GM19467 (cell line): ENCODE measurements at regions not wholly inside any gene's neighbourhood (a gene's known extent, or its start where the extent isn't known, plus 50 kb on each side); places are given as distances from the start of the nearest gene placed in this dataset.

Experiments
- ATAC-seq: cut with Tn5 transposase; IDR thresholded peaks from one replicate; pipeline ENCODE4 v1.9.1; 2021; ENCODE audit warnings: mild to moderate bottlenecking, moderate library complexity; ENCODE audit not compliant: unreplicated experiment

DNA sequence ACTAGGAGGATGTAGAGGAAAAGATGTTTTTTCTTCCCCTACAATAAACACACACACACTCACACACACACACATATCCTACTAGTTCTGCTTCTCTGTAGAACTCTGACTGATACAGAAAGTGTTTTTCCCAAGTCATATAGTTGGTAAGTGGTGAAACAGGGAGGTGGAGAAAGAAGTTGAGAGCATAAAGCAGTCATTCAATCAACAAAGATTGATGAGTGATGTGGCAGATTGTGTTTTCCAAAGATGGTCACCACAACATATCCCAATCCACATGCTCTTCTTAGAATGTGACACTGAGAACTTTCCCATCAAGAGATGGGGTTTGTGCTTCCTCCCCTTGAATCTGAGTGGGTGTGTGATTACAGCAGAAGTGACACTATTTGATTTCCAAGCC is 123.4 kb upstream of the ATP6AP2 start:
- no peak for ATAC-seq

DNA sequence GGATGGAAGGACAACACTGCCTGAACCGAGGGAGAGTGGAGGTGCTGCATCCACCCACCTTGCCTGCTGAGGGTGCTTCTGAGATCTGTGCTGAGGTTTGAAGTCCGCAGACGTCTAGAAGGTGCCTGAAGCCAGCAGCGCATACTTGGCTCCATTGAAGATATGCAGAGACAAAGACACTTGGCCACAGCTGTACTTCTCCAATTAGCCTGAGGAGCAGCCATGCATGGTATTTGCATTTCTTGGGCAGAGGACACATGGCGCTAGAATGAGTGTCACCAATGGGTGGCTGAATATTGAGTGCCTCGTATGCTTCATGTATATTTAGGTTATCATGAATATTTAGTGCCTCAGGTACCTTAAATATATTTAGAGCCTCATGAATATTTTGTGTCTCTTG is 128.7 kb upstream of the ATP6AP2 start:
- ATAC-seq: no peak

DNA sequence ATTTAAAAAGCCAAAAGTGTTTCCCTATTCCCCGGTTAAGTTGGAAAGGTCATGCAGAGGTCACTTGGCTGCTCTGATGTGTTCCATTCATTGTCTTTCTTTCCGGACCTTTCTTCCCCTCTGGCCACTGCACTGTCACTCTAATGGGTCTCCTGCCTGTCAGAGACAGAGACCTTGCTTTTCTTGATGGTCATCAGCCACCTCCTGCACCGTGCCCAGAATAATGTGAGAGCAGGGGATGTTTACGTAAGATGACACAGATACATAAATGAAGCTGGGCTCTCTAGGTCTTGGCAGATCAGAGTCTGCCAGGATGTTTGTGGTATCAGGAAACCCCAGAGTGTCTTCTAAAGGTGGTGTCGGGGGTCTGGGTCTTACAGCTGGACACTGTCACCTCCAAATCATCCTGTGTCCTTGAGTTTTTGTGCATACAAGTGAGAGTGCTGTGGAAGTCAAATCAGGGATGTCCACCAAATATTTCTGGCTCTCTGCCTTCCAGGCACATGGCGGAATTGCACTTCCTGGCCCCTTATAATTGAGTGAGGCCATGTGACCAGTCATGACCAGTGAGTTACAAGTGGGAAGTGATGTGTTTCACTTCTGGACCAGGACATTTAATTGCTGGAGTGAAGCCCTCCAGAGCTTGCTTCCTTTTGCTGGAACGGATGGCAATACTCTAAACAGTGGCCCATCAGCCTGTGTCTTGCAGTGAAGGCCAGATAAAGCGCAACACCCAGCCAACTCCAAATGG is 130.6 kb upstream of the ATP6AP2 start:
- ATAC-seq: no peak

DNA sequence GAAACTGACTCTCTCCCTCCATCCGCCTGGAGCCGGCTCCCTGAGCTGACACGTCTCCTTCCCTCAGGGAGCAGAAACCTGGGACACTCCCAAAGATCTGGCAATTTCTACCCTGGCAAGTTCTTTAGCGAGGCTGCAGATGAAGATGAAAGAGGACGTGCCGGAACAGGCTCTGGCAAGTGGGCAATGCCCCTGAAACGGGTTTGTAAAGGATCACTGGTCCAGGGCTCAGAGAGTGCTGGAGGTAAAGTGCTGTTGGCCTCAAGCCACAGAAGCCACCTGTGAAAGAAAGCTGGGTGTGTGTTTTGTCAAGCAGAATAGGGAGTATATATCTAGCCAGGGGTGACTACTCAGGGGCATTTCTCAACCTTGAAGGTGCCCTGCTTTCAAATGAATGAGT is 131.4 kb upstream of the ATP6AP2 start:
- no peak for ATAC-seq

DNA sequence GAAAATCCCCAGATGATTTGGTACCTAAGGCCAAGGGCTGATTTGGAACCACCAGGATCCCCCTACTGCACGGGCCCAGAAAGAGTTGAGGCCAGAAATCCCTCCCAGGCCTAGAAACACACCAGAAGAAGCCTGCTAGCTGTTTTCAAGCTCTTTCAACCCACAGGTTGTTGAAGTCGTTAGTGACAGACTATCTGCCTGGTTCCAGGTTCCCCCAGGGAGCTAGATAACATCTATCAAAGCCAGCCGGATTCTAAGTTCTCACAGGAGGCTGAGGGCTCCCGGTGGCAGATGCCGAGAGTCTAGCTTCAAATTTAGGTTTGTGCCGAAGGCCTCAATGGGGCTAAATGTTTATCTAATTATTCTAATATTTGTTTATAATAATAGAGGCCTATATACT is 132.0 kb upstream of the ATP6AP2 start:
- ATAC-seq: no peak

DNA sequence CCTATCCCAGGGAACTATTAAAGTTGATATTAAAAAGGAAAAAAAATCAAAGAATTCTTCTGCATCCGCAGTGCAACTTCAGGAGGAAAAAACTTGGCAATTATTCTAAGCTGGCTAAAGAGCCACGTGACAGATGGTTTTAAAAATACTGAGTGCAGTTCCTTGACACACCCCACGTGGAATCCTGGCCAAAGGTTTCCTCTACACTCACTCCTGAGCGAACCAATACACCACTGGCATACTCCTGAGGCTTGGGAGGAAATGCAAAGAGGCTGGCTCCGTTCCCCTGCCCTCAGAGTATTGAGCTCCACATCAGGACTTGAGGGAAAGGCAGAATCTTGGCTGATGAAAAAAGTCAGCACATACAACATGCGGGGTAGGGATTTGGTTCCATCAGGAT is 133.8 kb upstream of the ATP6AP2 start:
- ATAC-seq: no peak

DNA sequence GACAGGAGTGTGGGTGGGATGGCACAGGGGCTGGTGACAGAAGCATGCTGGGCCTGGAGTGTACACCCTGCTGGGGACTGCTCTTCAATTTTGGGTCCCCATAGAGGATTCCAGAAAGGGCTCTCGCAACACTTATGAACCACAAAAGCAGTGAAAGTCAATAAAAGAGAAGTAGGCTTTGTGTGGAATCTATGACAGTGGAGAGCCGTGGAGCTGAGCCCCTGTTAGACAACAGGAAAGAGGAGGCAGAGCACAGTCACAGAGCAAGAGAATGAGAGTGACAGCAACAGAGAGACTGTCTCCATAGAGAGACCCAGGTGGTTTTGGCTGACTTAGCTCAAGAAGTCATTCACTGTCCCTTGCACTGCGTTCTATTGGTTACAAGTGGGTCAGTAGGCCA is 135.1 kb upstream of the ATP6AP2 start:
- no peak for ATAC-seq

DNA sequence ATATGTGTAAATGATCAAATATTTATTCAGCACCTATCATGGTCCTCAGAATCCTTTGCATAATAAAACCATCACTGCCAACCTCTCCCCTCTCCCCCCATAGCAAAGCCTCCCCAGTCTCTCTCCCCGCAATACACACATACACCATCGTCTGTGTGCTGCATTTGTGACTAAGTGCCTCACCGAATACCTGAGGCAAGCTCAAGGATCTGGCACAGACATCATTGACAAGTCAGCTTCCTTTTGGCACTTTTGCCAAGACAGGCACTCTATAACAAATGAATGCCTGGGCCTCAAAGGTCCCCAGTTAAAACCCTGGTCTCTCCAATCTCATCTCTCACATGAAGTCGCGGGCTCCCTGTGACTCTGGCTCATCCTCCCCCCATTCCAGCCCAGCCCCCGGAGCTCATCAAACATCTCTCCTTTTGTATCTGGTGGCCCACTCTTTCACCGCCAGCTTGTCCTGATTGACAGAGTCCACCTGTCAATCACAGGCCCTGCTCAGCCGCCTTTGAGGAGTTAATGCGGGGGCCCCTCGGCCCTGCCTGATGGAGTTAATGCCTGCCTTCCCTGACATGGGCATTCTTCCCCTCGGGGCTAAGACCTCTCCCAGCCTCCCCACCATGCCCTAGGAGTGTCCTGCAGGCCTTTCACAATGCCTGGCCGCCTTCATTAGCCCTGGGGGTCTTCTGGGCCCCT is 135.8 kb upstream of the ATP6AP2 start:
- no peak for ATAC-seq

DNA sequence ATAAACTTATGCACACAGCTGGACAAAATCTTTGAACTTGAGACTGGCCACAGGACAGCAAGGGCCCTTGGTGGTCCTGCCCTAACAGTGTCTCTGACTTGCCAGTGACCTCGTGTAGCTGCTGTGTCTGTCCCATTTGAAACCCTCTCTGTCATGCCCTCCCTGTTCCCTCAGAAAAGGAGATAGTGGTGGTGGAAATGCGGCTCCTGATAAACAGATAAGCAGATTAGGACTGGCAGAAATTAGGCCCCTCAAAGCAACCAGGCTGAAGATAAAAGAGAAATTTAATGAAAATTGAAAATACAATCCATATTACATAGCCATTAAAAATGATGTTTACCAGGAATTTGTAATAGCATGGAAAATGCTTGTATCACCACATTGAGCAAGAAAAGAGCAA is 136.6 kb upstream of the ATP6AP2 start:
- no peak for ATAC-seq

DNA sequence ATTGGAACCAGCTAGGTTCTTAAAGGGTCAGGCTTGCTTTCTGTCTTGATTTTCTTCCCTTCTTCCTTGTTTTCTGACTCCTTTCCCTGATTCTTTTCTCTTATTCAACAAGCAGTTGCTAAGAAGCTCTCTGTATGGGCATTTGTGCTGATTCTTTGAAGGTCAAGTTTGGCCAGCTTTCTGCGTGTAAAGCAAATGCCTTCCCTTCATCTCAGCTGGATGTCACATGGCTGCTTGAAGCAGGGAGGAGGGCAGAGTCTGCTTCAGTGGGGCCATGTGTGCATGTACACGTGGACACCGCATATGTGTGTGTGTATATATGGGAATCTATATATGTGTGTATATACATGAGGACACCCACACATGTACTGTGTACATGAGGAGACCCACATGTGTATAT is 139.9 kb upstream of the ATP6AP2 start:
- no peak for ATAC-seq

DNA sequence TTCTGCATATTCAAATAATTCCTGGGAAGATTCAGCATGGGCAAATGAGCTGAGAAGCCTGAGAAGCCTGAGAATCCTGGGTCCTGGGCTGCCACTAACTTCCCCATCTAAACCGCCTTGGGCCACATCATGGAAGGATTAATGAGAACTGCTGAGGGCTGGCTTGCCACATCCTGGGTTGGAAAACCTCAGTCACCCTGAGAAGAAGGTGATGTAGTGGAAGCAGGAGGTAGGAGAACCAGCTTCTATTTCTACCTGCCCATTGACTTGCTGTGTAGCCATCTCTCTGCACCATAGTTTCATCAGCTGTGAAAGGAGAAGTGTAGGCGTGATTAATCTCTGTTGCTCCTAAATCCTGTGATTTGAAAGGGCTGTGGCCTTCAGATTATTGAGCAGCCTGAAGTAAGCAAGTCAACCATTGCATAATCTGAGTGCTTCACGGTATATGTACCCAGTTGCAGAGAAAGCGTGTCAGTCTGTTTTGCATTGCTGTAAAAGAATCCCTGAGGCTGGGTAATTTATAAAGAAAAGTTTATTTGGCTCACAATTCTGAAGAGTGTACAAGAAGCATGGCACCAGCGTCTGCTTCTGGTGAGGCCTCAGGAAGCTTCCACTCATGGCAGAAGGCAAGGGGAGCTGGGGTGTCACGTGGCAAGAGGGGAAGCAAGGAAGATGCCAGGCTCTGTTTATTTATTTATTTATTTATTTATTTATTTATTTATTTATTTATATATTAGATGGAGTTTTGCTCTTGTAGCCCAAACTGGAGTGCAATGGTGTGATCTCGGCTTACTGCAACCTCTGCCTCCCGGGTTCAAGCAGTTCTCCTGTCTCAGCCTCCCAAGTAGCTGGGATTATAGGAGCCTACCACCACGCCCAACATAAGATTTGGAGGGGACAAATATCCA is 140.9 kb upstream of the ATP6AP2 start:
- ATAC-seq: no peak

DNA sequence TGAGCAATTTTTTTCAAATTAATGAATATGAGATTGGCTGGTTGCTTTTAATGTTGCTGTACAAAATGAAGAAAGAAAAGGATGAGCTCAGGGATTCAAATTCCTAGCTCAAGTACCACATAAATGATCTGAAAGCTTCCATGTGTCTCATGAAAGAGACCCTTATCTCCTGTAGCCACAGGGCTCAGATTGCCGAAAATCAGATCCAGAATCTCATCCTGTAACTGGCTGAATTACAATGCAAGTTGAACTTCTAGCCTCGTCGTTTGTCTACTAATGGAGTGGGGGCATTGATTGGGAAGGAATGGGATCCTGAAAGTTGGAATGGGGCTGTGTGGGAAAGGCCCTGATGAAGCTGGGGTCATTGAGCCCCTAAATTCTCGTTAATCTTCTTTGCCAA is 143.4 kb upstream of the ATP6AP2 start:
- ATAC-seq: no peak

DNA sequence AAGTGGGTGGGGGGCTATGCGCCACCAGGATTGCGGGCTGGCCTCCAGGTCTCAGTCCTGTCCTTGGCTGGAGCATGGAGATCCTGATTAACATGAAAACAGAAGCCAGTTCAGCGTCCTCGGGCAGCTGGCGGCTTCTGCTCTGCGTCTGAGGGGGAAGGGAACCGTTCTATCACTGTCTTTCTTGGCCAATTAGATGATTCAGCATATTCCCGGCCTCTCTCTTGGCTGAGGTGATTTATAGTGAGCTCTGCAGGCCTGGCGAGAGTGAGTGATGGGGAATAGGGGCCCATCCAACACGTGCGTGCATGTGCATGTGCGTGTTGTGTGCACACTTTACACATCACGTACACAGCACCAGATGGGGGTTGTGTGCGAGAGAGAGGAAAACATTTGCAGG is 145.8 kb upstream of the ATP6AP2 start:
- ATAC-seq: no peak

DNA sequence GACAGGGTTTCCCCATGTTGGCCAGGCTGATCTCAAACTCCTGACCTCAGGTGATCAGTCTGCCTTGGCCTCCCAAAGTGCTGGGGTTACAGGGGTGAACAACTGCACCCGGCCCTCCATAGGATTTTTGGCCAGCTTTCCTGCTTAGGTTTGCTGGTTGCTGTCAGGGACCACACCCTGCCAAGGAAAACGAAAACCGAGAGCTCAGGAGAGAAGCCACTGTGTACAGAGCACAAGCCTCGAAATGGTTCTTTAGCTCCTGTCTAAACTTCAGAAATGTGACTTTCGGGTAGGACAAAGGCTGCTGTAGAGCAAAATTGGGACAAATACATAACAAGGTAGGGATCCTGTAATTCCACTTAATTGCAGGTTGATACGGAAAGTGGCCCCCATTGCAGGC is 146.3 kb upstream of the ATP6AP2 start:
- ATAC-seq: no peak

DNA sequence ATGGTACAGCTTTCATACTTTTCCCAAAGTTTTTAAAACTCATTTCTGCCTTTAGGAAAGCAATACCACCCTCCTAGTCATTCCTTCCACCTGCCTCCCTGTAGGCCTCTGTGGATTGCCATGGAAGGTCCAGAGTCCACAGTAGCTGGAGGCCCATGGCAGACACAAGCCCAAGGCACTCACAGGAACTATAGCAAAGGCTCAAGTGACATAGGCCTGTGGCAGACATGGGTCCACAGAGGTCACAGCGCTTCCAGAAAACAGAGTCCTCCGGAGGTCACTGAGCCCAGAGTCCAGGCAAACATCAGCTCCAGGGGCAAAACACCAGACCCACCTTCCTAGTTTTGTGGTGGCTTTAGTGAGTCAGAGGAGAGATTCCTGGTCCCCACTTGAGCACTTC is 147.6 kb upstream of the ATP6AP2 start:
- no peak for ATAC-seq

DNA sequence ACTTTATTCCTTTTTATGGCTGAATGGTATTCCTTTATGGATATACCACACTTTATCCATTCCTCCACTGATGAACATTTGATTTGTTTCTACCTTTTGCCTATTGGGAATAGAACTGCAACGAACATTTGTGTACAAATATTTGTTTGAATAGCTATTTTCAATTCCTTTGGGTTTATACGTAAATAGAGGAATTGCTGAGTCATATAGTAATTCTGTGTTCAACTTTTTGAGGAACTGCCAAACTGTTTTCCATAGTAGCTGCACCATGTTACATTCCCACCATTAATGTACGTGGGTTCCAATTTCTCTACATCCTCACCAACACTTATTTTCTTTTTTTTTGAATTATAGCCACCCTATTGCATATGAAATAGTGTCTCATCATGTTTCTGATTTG is 156.5 kb upstream of the ATP6AP2 start:
- no peak for ATAC-seq

DNA sequence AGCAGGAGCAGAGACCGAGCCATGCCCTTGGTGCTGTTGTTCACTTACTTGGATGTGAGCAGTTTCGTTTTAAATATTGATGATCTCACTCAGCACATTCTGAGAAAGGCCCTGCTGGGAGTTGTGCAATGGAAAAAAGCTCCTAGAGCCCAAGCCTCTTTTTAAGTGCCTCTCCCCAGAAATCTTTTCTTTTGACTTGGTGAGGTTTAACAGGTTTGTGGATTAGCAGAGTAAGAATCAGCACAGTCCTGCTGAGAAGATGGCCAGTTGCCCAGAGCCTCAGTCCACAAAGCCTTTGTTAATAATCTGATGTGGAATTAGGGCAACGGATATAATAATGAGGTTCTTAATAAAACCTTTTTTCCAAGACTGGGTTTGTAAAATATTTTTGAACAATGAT is 157.5 kb upstream of the ATP6AP2 start:
- no peak for ATAC-seq

DNA sequence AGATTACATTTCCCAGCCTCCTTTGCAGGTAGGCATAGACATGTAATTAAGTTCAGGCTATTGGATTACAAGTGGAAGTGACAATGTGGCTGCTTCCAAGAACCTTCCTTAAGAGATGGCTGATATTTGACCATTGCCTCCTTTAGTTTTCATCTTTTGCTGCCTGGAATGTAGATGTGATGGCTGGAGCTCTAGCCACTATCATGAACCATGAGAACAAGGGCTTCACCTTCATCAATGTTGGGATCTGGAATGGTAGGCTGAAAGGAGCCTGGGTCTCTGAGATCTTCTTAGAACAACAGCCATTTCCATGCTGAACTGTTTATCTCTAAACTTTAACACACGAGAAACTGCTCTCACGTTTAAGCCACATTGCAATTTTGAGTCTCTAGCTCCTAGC is 158.7 kb upstream of the ATP6AP2 start:
- no peak for ATAC-seq

DNA sequence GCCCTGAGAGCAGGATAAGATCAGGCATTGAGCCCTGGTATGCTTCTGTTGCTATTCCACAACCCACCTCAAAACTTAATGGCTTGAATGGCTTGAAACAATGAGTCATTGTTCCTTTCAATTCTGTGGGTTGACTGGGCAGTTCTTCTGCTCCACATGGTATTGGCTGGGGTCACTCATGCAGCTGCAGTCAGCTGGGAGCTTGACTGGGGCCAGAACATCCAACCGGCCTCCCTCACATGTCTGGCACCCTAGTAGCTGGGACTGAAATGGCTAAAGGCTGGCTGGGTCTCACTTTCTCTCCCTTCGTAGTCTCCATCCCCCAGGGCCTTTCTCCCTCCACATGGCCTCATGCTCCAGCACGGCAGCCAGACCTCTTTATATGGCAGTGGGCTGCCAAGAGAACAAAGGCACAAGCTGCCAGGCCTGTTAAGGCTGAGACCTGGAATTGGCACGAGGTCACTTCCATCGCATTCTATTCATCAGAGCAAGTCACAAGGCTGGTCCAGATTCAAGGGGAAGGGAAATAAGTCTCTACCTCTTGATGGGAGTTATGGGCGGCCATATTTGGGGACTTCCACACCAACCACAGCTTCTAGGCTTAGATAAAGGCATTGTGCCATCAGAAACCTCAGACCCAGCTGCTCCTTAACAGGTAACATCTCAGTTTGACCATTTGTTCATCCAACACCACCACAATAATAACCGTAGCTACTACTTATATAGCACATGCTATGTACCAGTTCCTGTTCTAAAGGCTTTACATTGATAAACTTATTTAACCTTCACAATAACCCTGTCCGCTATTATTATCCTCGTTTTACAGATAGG is 159.7 kb upstream of the ATP6AP2 start:
- no peak for ATAC-seq

DNA sequence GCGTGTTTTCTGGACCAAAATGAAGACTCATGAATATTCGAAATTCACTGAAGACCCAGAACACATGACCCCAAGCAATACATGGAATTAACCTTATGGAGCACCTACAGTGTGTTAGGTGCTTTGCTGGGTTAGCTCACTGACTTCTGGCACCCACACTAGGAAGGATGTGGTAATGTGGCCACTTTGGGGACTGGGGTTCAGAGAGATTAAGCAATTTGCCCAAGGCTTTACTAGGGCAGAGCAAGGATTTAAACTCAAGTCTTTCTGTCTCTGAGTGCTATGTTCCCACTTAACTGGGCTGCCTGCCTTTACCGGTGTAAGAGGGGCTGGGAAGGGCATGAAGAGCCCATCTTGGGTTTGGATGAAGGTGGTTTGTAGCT is 162.0 kb upstream of the ATP6AP2 start:
- no peak for ATAC-seq
